GM18519 (cell line): ENCODE measurements at regions not wholly inside any gene's neighbourhood (a gene's known extent, or its start where the extent isn't known, plus 50 kb on each side); places are given as distances from the start of the nearest gene placed in this dataset.
"Not testable (repeated sequence)": the region's sequence is repeated elsewhere in the genome, so short reads cannot be mapped to it uniquely, and the experiment has no call there.

Source experiments
- ATAC-seq: cut with Tn5 transposase; IDR thresholded peaks from one replicate; pipeline ENCODE4 v1.9.1; 2021; ENCODE audit warnings: mild to moderate bottlenecking, moderate library complexity; ENCODE audit not compliant: unreplicated experiment, low FRiP score

DNA sequence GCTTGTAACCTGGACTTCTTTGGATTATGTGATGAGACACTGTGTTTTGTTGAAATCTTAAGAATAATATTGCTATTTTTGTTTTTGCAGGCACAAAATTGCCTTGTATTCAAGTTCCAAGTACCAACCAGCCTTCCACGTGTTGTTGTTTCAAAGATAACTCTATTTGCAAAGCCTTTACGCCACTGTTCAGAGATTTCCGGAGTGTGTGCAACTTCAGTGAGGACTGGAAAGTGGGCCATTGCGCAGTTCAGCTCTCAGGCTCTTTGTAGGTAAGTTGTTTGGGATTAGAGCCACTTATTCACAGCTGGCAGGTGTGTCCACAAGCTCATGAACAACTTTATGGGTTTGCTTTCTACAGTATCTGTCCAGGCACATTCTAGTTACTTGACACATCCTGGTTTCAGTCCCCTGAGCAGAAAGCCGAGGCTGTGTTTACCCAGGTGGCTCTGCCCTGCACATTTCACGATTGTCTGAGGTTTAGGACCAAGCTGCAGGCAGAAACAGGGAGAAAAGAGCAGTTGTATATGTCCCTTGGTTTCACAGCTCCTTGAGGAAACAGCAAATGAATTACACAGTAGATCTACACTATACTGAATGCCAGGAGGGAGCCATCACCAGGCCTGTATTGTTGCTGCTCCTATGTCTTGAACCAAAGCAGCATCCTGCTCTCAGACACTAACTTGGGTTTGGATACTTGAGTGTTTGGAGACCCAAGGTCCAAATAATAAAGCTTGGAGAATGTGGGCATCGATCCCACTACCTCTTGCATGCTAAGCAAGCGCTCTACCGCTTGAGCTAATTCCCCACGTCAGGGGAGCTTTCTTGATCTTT is 136.1 kb upstream of the ZNF322 start:
- not testable (repeated sequence) for ATAC-seq

DNA sequence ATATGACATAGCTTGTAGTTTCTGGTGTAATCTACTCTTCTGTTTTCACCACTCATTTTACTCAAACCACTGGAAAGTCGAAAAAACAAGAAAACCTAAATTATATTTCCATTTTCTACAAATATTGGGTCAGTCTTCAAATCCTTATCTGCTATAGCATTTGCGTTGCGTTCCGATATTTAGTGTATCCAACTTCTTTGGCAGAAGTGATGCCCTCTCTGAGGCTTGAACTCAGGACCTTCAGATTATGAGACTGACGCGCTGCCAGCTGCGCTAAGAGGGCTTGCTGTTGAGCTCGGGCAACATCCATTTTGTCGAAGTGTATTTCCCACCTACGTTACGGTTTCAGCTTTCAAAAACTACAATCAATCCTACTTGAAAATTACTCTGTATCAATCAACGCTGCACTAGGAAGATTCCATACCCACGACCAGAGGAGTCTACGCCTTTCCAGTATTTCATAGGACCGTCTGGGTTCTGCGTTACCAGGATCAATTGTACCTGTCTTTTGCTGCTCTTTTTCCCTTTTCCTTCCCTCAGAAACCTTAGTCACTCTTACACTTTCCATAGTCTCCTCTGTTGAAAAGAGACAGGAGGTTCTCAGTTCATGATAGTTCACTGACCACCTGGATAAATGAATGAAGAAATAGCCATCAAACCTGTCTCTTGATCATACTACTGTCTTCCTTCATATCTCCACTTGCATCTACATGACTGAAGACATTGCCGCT is 140.5 kb upstream of the ZNF322 start:
- ATAC-seq = not testable (repeated sequence)

DNA sequence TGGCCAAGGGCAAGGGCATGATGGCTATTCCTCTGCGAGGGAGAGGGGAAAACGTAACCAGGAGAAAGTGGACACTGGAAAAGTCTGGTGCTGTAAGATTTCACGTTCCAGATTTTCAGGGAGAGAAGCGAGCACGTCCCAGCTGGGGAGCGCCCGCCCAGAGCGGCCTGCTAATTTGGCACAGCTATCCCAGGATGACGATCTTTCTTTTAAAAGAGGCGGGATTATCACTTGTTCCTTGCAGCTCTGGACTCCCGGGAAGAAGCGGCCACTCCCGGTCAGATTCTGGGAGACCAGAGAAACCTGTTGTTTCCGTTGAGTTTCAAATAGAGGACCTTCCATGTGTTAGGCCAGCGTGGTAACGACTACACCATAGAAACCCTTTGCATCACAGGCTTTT is 144.2 kb upstream of the ZNF322 start:
- not testable (repeated sequence) for ATAC-seq

DNA sequence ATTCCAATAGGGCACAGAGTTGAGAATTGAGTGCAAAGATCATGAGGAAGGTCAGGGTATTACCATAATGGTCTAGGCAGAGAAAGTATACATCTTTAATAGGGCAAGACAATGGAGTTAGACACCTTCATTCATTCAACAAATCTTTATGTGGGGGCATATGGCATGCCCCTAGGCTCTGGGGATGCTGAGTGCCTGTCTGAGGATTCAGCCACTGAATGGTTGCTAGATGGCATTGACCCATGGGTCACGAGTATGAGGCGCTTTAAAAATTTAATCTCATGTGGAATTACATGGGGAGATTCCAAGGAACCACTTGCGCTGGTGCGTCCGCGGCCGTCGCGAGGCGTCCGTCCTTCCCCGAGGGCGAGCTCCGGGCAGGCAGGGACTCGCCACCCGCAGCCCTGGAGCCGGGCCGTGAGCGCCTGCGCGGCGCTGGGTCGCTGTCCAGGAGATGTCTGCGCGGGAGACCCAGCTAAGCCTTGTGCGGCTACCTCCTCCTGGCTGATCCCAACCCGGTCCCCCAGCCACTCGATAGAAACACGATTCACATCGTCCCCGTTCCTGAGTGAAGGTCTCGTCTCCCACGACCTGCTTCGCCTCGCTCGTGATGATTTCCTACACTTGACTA is 152.1 kb upstream of the ZNF322 start:
- ATAC-seq = not testable (repeated sequence)

DNA sequence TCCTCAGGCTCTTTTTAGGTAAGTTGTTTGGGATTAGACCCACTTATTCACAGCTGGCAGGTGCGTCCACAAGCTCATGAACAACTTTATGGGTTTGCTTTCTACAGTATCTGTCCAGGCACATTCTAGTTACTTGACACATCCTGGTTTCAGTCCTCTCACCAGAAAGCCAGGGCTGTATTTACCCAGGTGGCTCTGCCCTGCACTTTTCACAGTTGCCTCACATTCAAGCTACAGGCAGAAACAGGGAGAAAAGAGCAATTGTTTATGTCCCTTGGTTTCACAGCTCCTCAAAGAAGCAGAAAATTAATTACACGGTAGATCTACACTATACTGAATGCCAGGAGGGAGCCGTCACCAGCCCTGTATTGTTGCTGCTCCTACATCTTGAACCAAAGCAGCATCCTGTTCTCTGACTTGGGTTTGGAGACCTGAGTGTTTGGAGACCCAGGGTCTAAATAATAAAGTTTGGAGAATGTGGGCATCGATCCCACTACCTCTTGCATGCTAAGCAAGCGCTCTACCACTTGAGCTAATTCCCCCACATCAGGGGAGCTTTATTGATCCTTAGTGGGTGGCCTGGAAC is 159.2 kb upstream of the ZNF322 start:
- ATAC-seq = not testable (repeated sequence)

DNA sequence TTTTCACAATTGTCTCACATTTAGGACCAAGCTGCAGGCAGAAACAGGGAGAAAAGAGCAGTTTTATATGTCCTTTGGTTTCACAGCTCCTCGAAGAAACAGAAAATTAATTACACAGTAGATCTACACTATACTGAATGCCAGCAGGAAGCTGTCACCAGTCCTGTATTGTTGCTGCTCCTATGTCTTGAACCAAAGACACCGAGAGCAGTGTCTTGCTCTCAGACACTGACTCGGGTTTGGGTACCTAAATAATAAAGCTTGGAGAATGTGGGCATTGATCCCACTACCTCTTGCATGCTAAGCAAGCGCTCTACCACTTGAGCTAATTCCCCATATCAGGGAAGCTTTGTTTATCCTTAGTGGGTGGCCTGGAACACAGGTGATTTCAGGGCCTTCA is 168.4 kb upstream of the ZNF322 start:
- ATAC-seq = not testable (repeated sequence)

DNA sequence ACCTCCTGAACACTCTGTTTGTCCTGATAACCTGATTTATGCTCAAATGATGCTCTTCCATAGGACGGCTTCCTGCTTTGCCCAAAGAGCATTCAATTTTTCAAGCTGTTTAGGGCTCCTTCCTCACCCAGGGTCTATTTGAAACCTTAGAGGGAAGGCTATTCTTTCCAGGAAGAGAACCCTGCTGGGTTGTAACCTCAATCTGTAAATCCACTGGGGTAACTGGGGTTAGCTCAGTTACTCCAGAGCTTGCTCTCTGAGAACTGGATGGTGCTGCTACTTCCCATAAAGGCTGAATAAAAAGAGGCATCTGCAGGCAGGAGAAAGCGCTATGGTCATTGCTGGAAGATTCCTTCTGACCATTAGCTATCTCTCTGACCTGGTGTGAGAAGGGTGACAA is 169.9 kb upstream of the ZNF322 start:
- ATAC-seq = not testable (repeated sequence)

DNA sequence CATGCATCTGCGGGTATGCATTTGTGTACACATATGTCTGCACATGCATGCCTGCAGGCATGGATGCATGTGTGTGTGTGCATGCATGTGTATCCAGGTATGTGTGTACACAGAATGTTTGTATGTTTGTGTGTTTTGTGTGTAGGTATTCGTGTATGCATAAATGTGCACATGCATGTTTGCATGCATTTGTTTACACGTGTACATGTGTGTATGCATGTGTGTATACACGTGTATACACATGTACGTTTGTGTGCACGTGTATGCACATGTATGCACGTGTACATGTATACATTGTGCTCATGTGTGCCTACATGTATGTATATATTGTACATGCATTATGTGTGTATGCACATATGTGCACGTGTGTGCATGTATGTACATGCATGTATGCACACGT is 171.4 kb upstream of the ZNF322 start:
- ATAC-seq = not testable (repeated sequence)

DNA sequence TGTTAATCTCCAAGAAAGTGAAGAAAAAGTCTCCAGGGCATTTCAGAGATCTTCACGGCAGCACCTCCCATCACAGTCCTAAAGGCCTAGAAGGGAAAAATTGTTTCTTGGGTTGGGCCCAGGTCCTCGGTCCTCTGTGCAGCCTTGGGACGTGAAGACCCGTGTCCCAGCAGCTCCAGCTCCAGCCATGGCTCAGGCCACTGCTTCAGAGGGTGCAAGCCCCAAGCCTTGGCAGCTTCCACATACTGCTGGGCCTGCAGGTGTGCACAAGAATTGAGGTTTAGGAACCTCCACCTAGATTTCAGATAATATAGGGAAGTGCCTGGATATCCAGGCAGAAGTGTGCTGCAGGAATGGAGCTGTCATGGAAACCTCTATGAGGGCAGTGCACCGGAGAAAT is 176.2 kb upstream of the ZNF322 start:
- not testable (repeated sequence) for ATAC-seq

DNA sequence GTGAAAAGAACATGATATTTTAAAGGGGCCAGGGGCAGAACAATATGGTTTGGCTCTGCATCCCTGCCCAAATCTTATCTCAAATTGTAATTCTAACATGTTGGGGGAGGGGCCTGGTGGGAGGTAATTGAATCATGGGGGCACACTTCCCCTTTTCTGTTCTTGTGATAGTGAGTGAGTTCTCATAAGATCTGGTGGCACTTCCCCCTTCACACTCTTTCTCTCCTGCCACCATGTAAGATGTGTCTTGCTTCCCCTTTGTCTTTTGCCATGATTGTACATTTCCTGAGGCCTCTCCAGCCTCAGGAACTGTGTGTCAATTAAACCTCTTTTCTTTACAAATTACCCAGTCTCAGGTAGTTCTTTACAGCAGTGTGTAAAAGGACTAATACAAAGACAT is 177.1 kb upstream of the ZNF322 start:
- not testable (repeated sequence) for ATAC-seq

DNA sequence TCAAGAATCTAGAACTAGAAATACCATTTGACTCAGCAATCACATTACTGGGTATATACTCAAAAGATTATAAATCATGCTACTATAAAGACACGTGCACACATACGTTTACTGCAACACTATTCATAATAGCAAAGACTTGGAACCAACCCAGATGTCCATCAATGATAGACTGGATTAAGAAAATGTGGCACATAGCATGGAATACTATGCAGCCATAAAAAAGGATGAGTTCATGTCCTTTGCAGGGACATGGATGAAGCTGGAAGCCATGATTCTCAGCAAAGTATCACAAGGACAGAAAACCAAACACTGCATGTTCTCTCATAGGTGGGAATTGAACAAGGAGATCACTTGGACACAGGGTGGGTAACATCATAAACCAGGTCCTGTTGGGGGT is 185.3 kb upstream of the ZNF322 start:
- ATAC-seq = not testable (repeated sequence)

DNA sequence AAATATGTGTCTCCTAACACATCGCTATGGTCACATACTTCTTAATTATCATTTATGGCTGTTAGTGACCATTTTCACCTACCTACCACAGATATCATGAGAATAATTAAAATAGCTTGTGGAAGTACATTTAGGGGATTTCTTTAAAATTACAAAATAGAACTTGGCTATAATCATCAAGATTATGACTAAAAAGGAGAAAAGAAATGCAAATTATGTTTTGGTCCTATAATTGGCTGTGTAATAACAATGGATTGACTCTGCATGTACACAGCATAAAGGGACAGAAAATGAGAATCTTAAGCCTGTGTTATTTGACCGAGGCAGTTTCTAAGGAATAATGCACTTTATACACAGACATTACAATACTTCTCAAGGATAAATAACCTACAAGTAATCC is 197.7 kb upstream of the ZNF322 start:
- peak; percentile 71 for ATAC-seq

DNA sequence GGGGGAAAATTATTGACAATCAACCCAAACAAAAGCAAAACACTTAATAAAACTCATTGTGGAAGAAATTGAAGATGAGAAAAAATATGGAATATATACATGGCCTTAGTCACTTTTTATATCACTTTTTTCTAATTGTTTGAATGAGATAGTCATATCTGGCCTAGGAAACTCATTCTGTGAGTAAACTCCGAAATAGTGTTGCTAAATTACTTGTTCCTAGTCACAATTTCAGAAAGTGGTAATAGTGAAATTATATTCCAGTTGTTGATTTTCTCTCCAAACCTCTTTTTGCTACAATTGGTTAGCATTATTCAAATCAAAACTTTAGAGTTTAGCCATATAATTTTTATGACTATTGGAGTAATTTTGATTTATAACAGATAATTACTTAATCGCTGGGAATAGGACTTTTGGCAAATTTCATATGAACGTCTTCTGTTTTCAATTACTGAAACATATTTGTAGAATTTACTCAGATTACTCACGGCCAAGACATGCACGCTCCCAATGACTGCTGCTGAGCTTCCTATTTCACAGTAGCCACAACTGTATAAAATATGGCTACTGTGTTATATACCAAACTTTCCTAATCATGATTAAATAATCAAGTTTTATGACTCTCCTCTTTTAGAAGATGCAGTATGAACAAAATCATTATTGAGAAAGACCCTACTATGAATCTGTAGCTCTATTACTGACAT is 199.7 kb upstream of the ZNF322 start:
- ATAC-seq = not testable (repeated sequence)

DNA sequence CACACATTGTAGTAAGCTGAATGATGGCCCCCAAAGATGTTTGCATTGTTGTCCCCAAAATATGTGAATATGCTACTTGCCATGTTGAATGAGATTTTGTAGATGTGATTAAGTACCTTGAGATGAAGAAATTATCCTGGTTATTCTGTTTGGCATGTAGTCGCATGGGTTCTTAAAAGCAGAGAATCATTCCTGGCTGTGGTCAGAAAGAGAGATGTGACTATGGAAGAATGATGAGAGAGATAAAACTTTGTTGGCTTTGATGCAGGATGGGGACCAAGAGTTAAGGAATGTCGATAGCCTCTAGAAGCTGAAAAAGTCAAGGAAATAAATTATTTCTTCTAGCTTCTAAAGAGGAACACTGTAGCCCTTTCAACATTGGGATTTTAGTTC is 200.2 kb upstream of the ZNF322 start:
- not testable (repeated sequence) for ATAC-seq

DNA sequence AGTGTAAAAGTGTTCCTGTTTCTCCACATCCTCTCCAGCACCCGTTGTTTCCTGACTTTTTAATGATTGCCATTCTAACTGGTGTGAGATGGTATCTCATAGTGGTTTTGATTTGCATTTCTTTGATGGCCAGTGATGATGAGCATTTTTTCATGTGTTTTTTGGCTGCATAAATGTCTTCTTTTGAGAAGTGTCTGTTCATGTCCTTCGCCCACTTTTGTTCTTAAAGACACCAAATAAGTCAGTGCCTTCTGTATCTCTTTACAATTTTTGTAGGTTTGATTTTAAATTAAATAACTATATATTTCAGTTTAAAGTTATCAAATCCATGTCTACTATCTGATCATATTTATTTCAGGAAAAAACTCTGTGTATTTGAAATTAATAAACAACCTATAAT is 202.4 kb upstream of the ZNF322 start:
- ATAC-seq = not testable (repeated sequence)

DNA sequence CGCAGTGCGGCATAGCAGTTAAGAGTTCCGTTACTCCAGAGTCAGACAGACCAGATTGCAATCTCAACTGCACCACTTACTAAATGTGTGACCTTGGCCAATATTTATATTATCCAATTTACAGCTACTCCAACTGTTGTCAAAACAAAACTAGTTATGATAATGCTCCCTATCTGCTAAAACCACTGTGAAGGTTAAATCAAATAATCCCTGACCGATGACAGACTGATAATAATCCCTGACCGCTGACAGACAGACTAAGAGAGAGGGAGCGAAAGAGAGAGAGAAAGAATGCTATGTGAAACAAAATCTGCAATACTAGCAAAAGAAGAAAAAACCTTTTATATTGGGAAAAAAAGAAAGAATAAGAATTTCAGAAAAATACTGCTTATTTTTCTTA is 204.1 kb upstream of the ZNF322 start:
- not testable (repeated sequence) for ATAC-seq

DNA sequence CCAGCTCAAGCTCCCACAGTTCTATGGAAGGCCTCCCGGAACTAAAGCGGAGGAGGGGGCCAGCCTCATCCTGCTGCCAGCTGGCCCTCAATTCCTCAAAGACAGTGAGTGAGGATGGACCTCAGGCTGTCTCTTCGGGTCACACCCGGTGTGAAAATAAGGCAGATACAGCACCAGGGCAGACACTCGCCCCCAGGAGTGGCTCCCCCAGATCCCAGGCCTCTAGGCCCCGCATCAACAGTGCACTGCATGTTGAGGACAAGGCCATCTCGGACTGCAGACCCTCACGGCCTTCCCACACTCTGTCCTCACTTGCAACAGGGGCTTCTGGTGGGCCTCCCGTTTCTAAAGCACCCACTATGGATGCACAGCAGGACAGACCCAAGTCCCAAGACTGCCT is 239.2 kb upstream of the ZNF322 start:
- not testable (repeated sequence) for ATAC-seq

DNA sequence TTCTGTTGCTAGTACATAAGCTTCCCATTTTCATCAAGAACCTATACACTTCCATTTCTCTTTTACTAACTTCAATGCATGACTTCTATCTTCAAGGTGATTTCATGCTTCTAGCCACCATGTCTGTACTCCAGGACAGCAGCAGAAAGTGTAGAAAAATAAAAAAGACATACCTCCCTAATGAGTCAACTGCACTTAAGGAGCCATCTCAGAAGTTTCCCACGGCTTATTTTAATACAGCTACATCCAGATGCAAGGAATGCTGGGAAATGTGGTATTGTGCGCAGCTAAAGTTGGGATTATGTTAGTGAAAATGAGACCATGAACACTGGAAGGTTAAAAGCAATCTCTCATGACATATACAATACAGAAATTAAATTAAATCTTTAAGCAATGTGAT is 264.7 kb upstream of the ZNF322 start:
- not testable (repeated sequence) for ATAC-seq

DNA sequence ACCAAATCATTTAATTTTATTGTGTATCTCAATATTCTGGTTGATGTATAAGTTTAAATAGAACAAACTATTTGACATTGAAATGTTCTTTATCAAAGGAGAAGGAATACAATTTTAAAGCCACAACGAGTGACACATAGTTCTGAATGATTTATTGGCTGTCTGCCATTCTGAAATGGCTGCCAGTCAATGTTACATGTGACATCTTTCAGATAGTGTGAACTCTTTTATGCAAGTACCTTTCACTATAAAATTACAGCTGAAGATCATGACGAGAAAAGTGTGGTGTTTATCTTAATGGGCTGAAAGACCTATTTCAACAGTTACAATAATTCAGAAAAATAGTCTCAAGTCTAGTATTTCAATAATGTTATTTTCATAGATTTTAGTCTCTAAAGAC is 268.6 kb upstream of the ZNF322 start:
- not testable (repeated sequence) for ATAC-seq

DNA sequence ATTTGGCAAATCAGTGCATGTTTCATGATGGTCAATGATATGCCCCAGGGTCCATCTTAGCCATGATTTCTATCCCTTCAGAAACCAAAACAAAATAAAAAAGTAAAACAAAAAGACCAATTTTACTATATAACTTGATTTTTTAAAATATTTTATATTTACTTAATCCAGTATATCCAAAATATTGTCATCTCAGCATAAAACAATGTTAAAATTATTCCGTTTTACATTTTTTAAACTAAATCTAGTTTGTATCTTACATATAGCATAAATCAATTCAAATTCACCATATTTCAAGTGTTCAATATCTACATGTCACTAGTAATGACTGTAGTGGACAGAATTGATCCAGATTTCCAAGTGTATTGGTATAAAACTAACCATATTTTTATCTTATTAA is 277.7 kb upstream of the ZNF322 start:
- ATAC-seq = not testable (repeated sequence)
